Inflammatory macrophage treated with lipopolysaccharide for 1 hour (primary cell): ENCODE measurements at regions not wholly inside any gene's neighbourhood (a gene's known extent, or its start where the extent isn't known, plus 50 kb on each side); places are given as distances from the start of the nearest gene placed in this dataset.

Experiments used
- DNase-seq, 2 donors: peaks; one replicate each; pipeline ENCODE4 v3.0.0-alpha.2; 2020 to 2022

DNA sequence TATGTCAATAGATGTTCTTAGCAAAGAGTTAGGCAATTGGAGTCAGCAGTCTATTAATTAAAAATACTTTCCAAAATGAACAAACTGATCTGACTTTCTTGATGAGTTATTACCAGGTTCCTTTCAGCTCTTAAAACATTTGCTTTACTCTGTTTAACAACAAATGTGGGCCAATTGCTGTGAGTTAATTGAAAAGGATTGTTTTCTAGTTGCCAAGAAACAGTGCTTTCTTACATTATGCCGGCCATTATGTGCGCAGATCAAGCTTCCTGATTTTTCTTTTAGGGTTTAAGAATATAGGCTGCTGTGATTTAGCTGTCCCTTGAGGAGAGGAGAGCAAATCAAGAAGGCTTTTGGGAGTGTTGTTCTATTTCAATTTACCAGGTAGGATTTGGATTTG is 50.5 kb upstream of the ITPRID2 start:
- DNase-seq: no peak
